CD4-positive, alpha-beta T cell treated with Interleukin-17A for 4 hours (primary cell): ENCODE measurements at regions not wholly inside any gene's neighbourhood (a gene's known extent, or its start where the extent isn't known, plus 50 kb on each side); places are given as distances from the start of the nearest gene placed in this dataset.
"Not testable (repeated sequence)": the region's sequence is repeated elsewhere in the genome, so short reads cannot be mapped to it uniquely, and the experiment has no call there.

ENCODE experiments used
- DNase-seq: peaks from one replicate; pipeline ENCODE4 v3.0.0-alpha.2; 2020; ENCODE audit warnings: mixed read lengths

GRCh38 chr3:174336784-174337183 lies 522.4 kb upstream of the NAALADL2 start:
- no peak for DNase-seq

GRCh38 chr3:174337227-174337626 lies 521.9 kb upstream of the NAALADL2 start:
- DNase-seq = no peak

- no peak for DNase-seq
These were observed 518.2 kb upstream of the NAALADL2 start for GRCh38 chr3:174340624-174341587.

- no peak for DNase-seq
These were observed 517.0 kb upstream of the NAALADL2 start for GRCh38 chr3:174342171-174342570.

GRCh38 chr3:174342941-174343501 lies 516.1 kb upstream of the NAALADL2 start:
- no peak for DNase-seq

GRCh38 chr3:174346141-174346540 lies 513.0 kb upstream of the NAALADL2 start:
- no peak for DNase-seq

GRCh38 chr3:174346571-174346970 lies 512.6 kb upstream of the NAALADL2 start:
- DNase-seq = no peak

- no peak for DNase-seq
These were observed 511.5 kb upstream of the NAALADL2 start for GRCh38 chr3:174347474-174348138.

- DNase-seq = no peak
These were observed 506.9 kb upstream of the NAALADL2 start for GRCh38 chr3:174352227-174352626.

- DNase-seq = no peak
These were observed 503.6 kb upstream of the NAALADL2 start for GRCh38 chr3:174355505-174355904.

GRCh38 chr3:174356596-174356995 lies 502.5 kb upstream of the NAALADL2 start:
- no peak for DNase-seq

GRCh38 chr3:174358252-174358651 lies 500.9 kb upstream of the NAALADL2 start:
- no peak for DNase-seq

- no peak for DNase-seq
These were observed 496.6 kb upstream of the NAALADL2 start for GRCh38 chr3:174362556-174362955.

GRCh38 chr3:174363256-174363655 lies 495.9 kb upstream of the NAALADL2 start:
- DNase-seq = no peak

- DNase-seq = no peak
These were observed 493.3 kb upstream of the NAALADL2 start for GRCh38 chr3:174365796-174366195.

GRCh38 chr3:174366904-174367303 lies 492.2 kb upstream of the NAALADL2 start:
- not testable (repeated sequence) for DNase-seq

GRCh38 chr3:174376346-174376745 lies 482.8 kb upstream of the NAALADL2 start:
- no peak for DNase-seq

GRCh38 chr3:174377096-174377495 lies 482.0 kb upstream of the NAALADL2 start:
- no peak for DNase-seq

GRCh38 chr3:174377684-174378083 lies 481.4 kb upstream of the NAALADL2 start:
- DNase-seq = no peak

GRCh38 chr3:174382878-174383277 lies 476.3 kb upstream of the NAALADL2 start:
- no peak for DNase-seq

- DNase-seq = no peak
These were observed 471.4 kb upstream of the NAALADL2 start for GRCh38 chr3:174387736-174388135.

GRCh38 chr3:174397848-174398247 lies 461.3 kb upstream of the NAALADL2 start:
- no peak for DNase-seq

- DNase-seq = no peak
These were observed 460.4 kb upstream of the NAALADL2 start for GRCh38 chr3:174398761-174399160.

- DNase-seq = no peak
These were observed 455.3 kb upstream of the NAALADL2 start for GRCh38 chr3:174403831-174404230.
